ENCODE measurements at regions not wholly inside any gene's neighbourhood (a gene's known extent, or its start where the extent isn't known, plus 50 kb on each side); places are given as distances from the start of the nearest gene placed in this dataset.

DNA sequence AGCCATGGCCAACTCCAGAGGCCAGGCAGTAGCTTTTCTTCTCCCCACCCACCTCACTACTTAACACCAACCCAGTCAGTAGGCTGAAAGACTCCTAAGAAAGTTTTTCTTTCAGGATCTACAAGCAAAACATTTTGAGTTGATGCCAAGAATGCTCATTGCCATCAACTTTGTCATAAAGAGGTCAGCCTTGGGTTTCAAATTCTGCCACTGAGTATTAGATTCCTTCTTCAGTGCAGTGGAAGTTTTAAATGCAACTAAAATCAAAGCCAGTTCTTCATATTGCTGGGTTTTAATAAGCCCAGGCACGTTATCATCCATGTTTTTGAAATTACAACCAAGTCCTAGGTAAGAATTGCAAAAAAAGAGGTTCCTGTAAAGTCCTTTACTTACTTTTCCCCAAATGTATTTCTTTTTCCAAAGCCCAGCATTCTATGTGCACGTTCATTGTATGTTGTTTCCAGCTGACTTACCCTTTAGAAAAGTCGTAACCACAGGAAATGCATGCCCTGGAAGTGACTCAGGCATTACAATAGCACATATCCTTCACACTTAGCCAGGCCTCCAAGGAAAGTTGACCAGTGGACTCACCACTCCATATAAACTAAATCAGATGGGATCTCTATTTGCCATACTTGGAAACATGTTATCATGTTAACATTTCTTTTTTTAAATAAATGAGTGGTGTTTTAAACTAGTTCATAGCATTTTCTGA lies 229.9 kb downstream of the SOX3 start:
- Histone ChIP-seq H3K27ac (no peak overlapping the region), H3K4me3 (IDR thresholded peaks at IDR 0.05; ENCODE audit: insufficient read depth, low read depth, low read length) (no peak overlapping the region), H3K9ac (no peak overlapping the region), H3K4me1 (ENCODE audit: low read depth, poor library complexity, severe bottlenecking) (no peaks in the 10 kb centered on the region), H3K27me3 (ENCODE audit: insufficient read depth, low read depth) (no peaks in the 10 kb centered on the region), H3K36me3 (ENCODE audit: insufficient read depth) (no peaks in the 10 kb centered on the region), H4K20me1 (ENCODE audit: insufficient read depth) (no peaks in the 10 kb centered on the region), H3K4me2 (no peak overlapping the region), H2AFZ (ENCODE audit: low read depth) (no peak overlapping the region), H3K79me2 (ENCODE audit: insufficient read depth, low read depth) (no peaks in the 10 kb centered on the region)
- TF ChIP-seq, protein P1, sequence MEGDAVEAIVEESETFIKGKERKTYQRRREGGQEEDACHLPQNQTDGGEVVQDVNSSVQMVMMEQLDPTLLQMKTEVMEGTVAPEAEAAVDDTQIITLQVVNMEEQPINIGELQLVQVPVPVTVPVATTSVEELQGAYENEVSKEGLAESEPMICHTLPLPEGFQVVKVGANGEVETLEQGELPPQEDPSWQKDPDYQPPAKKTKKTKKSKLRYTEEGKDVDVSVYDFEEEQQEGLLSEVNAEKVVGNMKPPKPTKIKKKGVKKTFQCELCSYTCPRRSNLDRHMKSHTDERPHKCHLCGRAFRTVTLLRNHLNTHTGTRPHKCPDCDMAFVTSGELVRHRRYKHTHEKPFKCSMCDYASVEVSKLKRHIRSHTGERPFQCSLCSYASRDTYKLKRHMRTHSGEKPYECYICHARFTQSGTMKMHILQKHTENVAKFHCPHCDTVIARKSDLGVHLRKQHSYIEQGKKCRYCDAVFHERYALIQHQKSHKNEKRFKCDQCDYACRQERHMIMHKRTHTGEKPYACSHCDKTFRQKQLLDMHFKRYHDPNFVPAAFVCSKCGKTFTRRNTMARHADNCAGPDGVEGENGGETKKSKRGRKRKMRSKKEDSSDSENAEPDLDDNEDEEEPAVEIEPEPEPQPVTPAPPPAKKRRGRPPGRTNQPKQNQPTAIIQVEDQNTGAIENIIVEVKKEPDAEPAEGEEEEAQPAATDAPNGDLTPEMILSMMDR (conservative IDR thresholded peaks at IDR 0.05; ENCODE audit: low read depth, low read length), result no peak

DNA sequence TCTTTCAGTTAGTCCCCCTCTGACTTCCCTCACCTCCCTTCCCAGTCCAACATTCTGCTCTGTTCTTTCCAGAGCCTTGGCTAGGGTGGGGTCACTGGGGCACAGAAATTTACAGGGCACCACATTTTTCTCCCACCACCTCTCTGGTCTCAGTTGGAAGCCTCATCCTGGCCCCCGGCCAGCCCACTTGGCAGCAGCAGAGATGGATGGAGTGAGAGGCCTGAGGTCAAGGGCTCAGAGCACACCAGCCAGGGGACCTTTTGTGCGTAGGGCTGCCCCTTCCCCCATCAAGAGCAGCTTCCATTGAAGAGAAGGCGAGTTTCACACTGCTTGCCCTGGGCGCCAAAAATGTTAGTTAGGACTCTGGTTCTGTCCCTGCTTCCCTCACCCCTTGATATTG lies 230.9 kb downstream of the SOX3 start:
- H3K9ac ChIP-seq, result no peak overlapping the region
- H2AFZ ChIP-seq (ENCODE audit: low read depth), result no peak overlapping the region
- no peak overlapping the region for H3K4me2 ChIP-seq
- no peak overlapping the region for H3K4me3 ChIP-seq (IDR thresholded peaks at IDR 0.05; ENCODE audit: insufficient read depth, low read depth, low read length)
- H3K27me3 ChIP-seq (ENCODE audit: insufficient read depth, low read depth), result no peaks in the 10 kb centered on the region
- no peak overlapping the region for H3K27ac ChIP-seq
- TF ChIP-seq, protein P1 (conservative IDR thresholded peaks at IDR 0.05; ENCODE audit: low read depth, low read length), result no peak
- H3K36me3 ChIP-seq (ENCODE audit: insufficient read depth), result no peaks in the 10 kb centered on the region
- H3K4me1 ChIP-seq (ENCODE audit: low read depth, poor library complexity, severe bottlenecking), result no peaks in the 10 kb centered on the region
- H4K20me1 ChIP-seq (ENCODE audit: insufficient read depth), result no peaks in the 10 kb centered on the region
- H3K79me2 ChIP-seq (ENCODE audit: insufficient read depth, low read depth), result no peaks in the 10 kb centered on the region

DNA sequence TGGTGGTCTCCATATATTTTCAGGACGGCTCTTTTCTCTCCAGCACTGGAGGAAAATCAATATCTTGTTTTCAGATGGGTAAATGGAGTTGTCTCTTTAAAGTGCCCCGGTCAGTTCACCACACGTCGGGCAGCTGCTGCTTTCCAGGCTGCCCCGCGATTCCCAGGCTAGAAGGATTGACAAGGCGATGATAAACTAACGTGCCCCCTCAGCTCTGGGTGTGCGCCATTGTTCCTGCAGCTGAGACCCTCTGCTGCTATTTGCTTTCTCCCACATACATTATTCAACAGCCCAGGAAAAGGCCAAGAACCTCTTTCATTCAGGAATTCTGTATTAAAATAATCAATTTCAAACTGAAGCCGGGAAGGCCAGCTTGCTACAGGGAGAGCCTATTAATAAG lies 254.5 kb downstream of the SOX3 start:
- TF ChIP-seq, protein P1 (conservative IDR thresholded peaks at IDR 0.05; ENCODE audit: low read depth, low read length), result no peak

DNA sequence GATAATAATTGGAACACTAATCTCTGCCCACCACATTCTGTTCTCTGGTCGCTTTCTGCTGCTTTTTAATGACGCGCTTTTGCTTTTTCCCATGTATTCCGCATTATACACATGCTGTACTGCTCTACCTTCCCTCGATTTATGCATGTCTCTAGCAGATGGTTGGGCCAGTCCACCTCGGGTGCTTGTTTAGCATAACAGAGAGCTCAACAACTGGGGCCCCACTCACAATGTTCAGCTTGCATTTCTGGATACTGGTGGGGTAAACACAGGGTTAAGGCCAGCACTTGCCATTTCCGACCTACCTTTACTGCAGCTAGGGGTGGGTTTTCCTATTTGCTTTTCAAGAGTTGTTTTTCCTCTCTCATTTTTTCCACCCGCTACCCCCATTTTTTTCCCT lies 255.8 kb downstream of the SOX3 start:
- TF ChIP-seq, protein P1 (conservative IDR thresholded peaks at IDR 0.05; ENCODE audit: low read depth, low read length), result no peak
- no peak overlapping the region for H3K4me2 ChIP-seq
- no peak overlapping the region for H2AFZ ChIP-seq (ENCODE audit: low read depth)
- no peaks in the 10 kb centered on the region for H4K20me1 ChIP-seq (ENCODE audit: insufficient read depth)
- no peaks in the 10 kb centered on the region for H3K79me2 ChIP-seq (ENCODE audit: insufficient read depth, low read depth)
- H3K4me1 ChIP-seq (ENCODE audit: low read depth, poor library complexity, severe bottlenecking), result no peaks in the 10 kb centered on the region
- no peaks in the 10 kb centered on the region for H3K27me3 ChIP-seq (ENCODE audit: insufficient read depth, low read depth)
- H3K36me3 ChIP-seq (ENCODE audit: insufficient read depth), result no peaks in the 10 kb centered on the region
- no peak overlapping the region for H3K4me3 ChIP-seq (IDR thresholded peaks at IDR 0.05; ENCODE audit: insufficient read depth, low read depth, low read length)
- H3K27ac ChIP-seq, result no peak overlapping the region
- no peak overlapping the region for H3K9ac ChIP-seq

More for the DNA sequence above, 254.5 kb downstream of the SOX3 start:
- H3K36me3 ChIP-seq (ENCODE audit: insufficient read depth), result no peaks in the 10 kb centered on the region
- H3K27ac ChIP-seq, result no peak overlapping the region
- H3K4me3 ChIP-seq (IDR thresholded peaks at IDR 0.05; ENCODE audit: insufficient read depth, low read depth, low read length), result no peak overlapping the region
- no peaks in the 10 kb centered on the region for H3K4me1 ChIP-seq (ENCODE audit: low read depth, poor library complexity, severe bottlenecking)
- no peaks in the 10 kb centered on the region for H4K20me1 ChIP-seq (ENCODE audit: insufficient read depth)
- no peak overlapping the region for H3K9ac ChIP-seq
- no peaks in the 10 kb centered on the region for H3K79me2 ChIP-seq (ENCODE audit: insufficient read depth, low read depth)
- H3K27me3 ChIP-seq (ENCODE audit: insufficient read depth, low read depth), result no peaks in the 10 kb centered on the region
- H3K4me2 ChIP-seq, result no peak overlapping the region
- no peak overlapping the region for H2AFZ ChIP-seq (ENCODE audit: low read depth)

All from KMS-11 (cell line).